DMS79 (cell line): ENCODE measurements at regions not wholly inside any gene's neighbourhood (a gene's known extent, or its start where the extent isn't known, plus 50 kb on each side); places are given as distances from the start of the nearest gene placed in this dataset.
"Not testable (repeated sequence)": the region's sequence is repeated elsewhere in the genome, so short reads cannot be mapped to it uniquely, and the experiment has no call there.

Experiments used
- DNase-seq: peaks from one replicate; lab custom pipeline; 2025; lab: John Stamatoyannopoulos, UW

GRCh38 chr2:144617171-144617570 is 97.3 kb upstream of the ZEB2 start:
- DNase-seq = not testable (repeated sequence)

- no peak for DNase-seq
Observed at GRCh38 chr2:144615866-144616565, 96.1 kb upstream of the ZEB2 start.

DNA sequence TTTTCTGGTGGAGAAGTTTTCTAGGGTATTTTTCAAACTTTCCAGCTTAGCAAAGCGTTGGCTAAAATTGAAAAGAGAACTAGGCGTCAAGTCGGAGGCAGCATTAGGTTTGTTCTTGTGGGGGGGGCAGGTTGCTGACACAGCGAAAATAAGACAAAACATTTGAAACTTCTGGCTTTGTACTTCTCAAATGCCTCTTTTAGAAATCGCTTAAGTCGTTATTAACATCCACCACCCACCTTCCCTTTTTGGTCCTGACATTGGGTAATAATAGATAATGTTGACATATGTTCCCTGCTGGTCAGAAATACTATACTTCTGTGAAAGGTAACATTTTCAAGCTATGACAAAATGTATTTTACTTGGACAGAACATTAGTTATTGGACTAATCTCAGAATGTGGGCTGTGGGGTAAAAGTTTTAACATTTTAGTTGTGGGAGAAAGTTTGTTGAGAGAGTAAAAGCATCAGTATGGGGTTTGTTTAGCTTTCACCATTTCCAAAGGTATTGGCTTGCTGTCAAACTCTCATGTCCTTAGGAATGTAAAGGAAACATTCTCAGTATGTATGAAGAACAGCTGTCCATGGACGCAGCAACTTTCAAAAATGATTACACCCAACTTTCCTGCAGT is 88.1 kb upstream of the ZEB2 start:
- no peak for DNase-seq

GRCh38 chr2:144607099-144607498 is 87.2 kb upstream of the ZEB2 start:
- DNase-seq = no peak

- DNase-seq = no peak
Observed at GRCh38 chr2:144606466-144607095, 86.7 kb upstream of the ZEB2 start.

GRCh38 chr2:144605231-144605840 is 85.4 kb upstream of the ZEB2 start:
- no peak for DNase-seq

DNA sequence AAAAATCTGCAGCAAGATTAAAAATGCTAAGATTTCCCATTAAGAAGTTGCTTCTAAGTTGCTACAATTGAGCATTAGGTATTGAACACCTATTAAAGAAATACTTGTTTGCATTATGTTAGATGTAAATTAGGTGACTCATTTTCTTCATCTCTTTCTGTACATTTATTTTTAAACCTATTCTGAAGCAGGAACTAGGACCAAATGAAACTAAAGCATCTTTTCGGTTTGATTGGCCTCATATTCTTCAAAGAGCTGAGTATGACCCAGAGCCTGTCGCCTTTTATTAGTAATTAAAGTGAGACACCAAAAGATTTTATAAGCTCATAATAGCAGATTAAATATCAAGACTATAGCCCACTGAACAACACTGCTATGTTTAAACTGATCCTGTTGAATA is 83.4 kb upstream of the ZEB2 start:
- DNase-seq = no peak

DNA sequence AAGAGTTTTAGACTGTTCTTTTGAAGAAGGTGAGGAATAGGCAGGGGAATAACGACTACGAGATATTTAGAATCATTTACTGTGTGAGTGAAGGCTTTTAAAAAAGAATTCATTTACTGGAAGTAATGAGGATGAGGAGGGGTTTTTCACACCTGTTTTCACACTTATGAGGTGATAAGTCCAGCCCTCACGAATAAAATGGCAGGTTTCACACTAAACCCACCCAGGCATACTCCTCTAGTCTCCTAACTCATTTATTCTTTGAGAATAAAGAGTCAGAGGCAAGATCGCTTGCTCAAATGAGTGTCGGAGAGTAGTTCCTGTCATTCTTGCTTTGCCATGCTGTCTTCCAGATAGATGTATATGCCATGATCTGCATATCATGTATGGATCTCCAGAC is 79.0 kb upstream of the ZEB2 start:
- no peak for DNase-seq

DNA sequence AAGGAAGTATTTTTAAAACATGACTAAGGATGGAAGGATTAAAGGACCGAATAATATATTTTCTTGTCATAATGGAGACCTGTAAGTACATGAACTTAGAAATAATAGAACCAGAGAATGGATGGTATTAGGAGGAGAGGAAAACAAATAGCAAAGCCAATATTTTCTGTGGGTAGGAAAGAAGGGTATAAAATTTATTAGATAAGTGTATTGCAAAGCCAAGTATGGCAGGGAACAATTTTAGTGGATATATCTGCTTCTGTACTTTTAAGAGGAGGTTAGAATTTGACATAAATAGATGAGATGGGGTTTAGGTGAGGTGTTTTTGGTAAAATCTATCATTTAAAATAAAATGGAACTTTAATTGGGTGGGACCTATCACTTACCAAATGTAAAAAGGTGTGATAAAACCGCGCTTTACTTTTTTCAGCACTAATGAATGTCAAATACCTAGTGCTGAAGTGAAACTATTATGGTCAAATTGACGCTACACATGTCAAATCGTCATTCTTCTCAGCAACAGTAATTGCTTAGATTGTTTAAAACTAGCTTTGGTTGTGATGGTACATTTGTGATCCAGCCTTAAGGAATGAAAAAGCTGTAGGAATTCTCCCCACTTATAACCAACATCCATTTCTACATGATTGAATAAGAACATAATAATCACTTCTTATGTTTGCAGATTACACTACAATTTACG is 78.1 kb upstream of the ZEB2 start:
- no peak for DNase-seq

GRCh38 chr2:144597388-144597787 is 77.5 kb upstream of the ZEB2 start:
- no peak for DNase-seq

GRCh38 chr2:144596073-144596871 is 76.4 kb upstream of the ZEB2 start:
- DNase-seq = no peak

DNA sequence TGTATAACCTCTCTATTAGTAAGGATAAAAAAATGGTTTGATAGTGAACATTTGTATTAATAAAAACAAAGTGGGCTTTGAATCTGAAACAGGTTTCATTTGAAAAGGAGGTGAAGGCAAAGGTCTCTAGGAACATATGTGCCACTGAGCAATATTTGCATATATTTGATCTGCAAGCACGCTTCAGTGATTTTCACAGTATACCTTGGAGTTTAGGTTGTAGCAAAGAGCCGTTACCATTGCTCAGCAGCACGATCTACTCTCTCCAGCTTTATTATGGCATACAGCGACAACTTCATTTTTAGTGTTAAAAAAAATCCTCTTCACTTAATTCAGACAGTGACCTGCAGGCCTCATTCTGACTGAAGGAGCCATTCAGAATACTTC is 75.8 kb upstream of the ZEB2 start:
- no peak for DNase-seq

DNA sequence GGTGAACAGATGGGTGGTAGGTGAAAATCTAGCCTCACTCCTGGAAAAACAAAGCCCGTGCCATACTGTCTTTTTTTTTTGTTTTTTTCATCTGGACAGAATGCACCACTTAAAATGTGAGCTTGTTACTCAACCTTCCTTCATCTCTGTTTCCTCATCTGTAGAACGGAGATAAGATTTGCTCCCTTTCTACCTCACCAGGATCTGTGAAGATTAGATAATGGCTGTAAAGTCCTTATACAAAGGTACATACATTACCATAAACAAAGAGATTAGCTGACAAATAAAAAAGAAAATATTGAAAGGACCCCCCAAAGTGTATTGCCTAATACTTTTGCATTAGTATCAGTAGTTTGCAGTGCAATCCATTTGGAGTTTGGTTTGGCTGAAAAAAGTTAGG is 75.4 kb upstream of the ZEB2 start:
- no peak for DNase-seq

DNA sequence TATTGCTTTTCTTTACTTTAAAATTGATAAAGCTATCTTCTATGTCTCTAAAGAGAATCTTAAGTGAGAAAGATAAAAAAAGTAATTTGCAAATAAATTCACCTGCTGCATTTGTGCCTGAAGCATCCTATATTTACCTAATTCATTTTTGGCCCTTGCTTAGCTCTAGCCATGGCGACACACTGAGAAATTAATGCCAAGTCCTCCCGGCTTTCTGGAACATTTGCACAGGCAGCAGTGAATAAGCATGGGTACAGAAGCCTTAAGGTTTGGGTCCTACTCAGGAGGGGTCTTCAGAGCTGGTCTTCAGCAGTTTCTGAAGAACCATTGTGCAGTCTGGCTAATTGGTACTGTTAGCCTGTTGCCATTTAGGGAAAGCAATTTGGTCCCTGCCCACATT is 73.9 kb upstream of the ZEB2 start:
- DNase-seq = no peak

- no peak for DNase-seq
Observed at GRCh38 chr2:144592500-144593256, 72.8 kb upstream of the ZEB2 start.

- no peak for DNase-seq
Observed at GRCh38 chr2:144587306-144587705, 67.4 kb upstream of the ZEB2 start.

- no peak for DNase-seq
Observed at GRCh38 chr2:144586476-144586875, 66.6 kb upstream of the ZEB2 start.

GRCh38 chr2:144583741-144584453 is 64.0 kb upstream of the ZEB2 start:
- DNase-seq = no peak

DNA sequence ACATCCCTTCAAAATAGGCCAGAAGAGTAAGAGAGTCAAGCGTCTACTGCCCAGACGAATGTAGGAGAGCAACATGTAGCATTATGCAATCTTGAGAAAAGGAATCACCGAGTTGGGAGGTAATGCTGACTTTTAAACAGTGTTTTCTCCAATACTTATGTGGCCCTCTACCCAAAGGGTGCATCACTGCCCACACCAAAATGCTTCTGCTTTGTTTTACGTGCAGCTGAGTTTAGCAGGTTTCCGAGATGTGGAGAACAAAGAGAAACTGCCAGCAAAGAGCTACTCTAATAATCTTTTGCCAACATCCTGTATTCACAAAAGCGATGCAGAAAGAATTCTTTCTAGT is 63.4 kb upstream of the ZEB2 start:
- no peak for DNase-seq

DNA sequence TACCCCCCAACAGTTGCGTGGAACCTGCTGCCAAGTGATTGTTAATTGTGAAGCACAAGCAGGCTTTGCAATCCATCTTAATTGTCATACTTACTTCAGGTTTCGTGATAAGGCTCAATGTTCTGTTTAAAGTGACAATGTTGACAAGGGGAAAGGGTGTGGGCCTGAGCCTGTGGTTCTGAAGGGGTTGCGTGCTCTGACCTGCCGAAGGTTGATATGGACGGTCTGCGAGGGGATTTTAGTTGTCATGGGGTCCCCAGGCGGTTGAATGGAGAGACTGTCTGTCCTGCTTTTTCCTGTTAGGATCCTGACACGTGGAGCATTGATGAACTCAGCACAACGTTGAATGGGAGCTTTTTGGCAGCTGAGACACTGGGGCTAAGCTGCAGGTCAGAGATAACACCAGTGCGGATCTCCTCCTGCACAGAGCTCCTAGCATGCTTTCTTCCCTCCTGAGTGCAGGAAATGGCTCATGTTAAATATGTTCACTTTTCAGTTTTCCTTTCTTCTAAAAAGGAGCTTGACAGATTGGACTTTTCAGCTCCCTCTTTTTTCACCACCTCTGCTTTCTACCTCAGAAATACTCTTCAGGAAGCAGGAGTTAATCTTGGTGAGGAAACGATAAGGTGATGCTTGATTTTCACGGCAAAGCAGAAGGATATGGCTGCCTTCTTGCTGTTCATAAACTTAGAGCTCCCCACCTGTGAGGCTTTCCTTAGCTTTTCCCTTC is 62.9 kb upstream of the ZEB2 start:
- no peak for DNase-seq
